Activated T-helper 2 cell treated with anti-CD3 and anti-CD28 coated beads, Interferon-gamma antibody, Interleukin-2, Interleukin-4, amounts not matched to agents 10 μg/mL and 5 μg/mL and 100 μg/mL, durations not matched to agents 14 hours and 24 hours and 36 hours (primary cell): ENCODE measurements at regions not wholly inside any gene's neighbourhood (a gene's known extent, or its start where the extent isn't known, plus 50 kb on each side); places are given as distances from the start of the nearest gene placed in this dataset.
"Not testable (repeated sequence)": the region's sequence is repeated elsewhere in the genome, so short reads cannot be mapped to it uniquely, and the experiment has no call there.

ENCODE experiments used
- DNase-seq: peaks from one replicate; pipeline ENCODE4 v3.0.0; 2021; ENCODE audit warnings: low spot score
- H3K27ac Mint-ChIP-seq: one replicate; pipeline ENCODE4 v1.8.0; 2021; ENCODE audit warnings: mixed read lengths
- H3K27me3 Mint-ChIP-seq: one replicate; pipeline ENCODE4 v1.8.0; 2021; ENCODE audit warnings: low read depth, mixed read lengths
- H3K36me3 Mint-ChIP-seq: one replicate; pipeline ENCODE4 v1.8.0; 2021; ENCODE audit warnings: low read depth, mixed read lengths
- H3K4me1 Mint-ChIP-seq: one replicate; pipeline ENCODE4 v1.8.0; 2021; ENCODE audit warnings: low read depth, mixed read lengths
- H3K4me3 Mint-ChIP-seq: one replicate; pipeline ENCODE4 v1.8.0; 2021; ENCODE audit warnings: low read depth, mild to moderate bottlenecking, moderate library complexity, mixed read lengths
- H3K9me3 Mint-ChIP-seq: one replicate; pipeline ENCODE4 v1.8.0; 2021; ENCODE audit warnings: mixed read lengths
- intact Hi-C: fragments of 100-400 bp; cut with micrococcal nuclease; formaldehyde crosslinking; loops from one replicate; pipeline ENCODE4 v1.15.1; 2023

DNA sequence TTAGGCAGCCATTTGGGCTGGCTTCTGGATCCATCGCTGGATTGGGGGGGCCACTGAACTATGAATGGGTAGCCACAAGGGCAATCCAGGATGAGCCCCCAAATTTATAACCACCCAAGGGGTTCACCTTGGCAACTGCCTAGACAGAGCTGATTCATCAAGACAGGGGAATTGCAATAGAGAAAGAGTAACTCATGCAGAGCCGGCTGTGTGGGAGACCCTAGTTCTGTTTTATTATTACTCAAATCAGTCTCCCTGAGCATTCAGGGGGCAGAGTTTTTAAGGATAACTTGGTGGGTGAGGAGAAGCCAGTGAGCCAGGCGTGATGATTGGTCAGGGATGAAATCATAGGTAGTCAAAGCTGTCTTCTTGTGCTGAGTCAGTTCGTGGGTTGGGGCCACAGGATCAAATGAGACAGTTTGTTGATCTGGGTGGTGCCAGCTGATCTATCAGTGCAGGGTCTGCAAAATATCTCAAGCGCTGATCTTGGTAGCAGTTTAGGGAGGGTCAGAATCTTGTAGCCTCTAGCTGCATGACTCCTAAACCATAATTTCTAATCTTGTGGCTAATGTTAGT lies 57.9 kb downstream of the DNAJB9 start:
- no peak overlapping the region for H3K4me3 Mint-ChIP-seq
- H3K4me1 Mint-ChIP-seq = no peaks in the 10 kb centered on the region
- no peak overlapping the region for H3K27ac Mint-ChIP-seq
- no peak for DNase-seq
- no peaks in the 10 kb centered on the region for H3K9me3 Mint-ChIP-seq
- peaks cover 20% of the 10 kb centered on the region for H3K27me3 Mint-ChIP-seq
- H3K36me3 Mint-ChIP-seq = no peaks in the 10 kb centered on the region
- intact Hi-C loops = no loop called here

DNA sequence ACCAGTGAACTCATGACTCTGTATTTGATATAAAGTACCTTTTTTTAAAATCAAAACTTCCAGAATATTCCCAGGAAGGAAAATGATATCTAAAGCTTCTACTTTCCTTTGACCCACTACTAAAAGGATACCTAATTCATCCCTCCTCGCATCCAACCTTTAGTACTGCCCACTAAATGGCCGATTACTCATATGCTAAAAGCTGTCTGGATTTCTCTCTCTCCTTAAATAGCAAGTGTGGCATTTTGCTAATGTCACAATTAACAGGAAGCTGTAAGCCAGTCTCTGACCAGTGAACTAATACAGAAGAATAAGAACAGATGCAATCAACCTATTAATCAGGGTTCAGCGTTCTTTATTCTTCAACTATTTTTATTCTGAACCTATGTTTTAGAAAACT lies 59.0 kb downstream of the DNAJB9 start:
- intact Hi-C loops = no loop called here
- Mint-ChIP-seq H3K4me1 (no peaks in the 10 kb centered on the region), H3K27ac (no peak overlapping the region), H3K4me3 (no peak overlapping the region), H3K27me3 (peaks cover 23% of the 10 kb centered on the region), H3K9me3 (no peaks in the 10 kb centered on the region), H3K36me3 (no peaks in the 10 kb centered on the region)
- DNase-seq = no peak

DNA sequence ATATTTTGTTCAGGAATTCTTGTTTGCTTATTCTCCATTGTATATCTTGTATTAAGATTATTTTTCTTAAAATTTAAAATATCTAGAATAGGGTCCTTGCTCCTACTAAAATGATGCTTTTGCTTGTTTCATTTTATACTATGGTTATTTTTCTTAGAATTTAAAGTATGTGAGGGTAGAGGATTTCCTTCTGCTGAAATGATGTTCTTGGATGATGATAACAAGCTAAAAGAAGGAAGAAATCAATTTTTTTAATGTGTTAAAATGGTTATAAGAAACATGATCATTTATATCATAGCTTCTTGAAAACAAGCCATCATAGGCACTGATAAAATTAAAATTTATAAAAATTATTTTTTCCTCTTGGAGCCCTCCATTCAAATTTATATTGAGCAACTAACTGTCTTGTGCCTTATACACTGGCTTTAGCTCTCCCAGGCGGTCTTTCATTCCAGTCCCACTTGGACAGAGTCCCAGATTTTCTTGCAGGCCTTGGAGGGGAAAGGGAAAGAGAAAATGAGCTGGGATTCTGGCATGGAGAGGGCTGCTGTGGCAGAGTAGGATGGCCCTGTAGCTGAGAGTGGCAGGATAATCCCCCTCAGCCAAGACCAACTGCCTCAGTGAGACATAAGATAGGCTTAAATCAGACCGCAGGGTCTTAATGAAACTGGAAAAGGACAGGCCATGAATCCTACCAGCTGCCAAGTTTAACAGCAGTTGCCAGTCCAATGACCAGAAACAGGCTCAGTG lies 60.2 kb downstream of the DNAJB9 start:
- H3K4me3 Mint-ChIP-seq = no peak overlapping the region
- no peaks in the 10 kb centered on the region for H3K36me3 Mint-ChIP-seq
- no peak overlapping the region for H3K27ac Mint-ChIP-seq
- intact Hi-C loops = no loop called here
- peaks cover 20% of the 10 kb centered on the region for H3K27me3 Mint-ChIP-seq
- H3K4me1 Mint-ChIP-seq = no peaks in the 10 kb centered on the region
- no peaks in the 10 kb centered on the region for H3K9me3 Mint-ChIP-seq
- no peak for DNase-seq

DNA sequence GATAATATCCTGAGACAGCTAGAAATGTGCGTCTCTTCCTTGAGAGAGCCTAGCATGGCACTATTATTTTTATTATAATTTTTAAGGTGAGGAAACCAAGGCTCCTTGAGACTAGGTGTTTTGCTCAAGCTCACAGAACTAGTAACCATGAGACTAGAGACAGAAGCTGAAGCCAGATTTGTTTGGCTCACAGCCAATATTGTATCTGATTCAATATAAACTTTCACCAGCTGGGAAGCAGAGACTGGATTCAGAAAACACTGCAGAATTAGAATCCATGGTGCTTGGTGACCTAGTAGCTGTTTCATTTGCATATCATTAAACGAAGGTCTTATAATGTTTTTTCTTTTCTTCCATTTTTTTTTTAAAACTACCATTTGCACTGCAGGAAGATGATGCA lies 64.4 kb downstream of the DNAJB9 start:
- H3K4me1 Mint-ChIP-seq = no peaks in the 10 kb centered on the region
- no peak overlapping the region for H3K4me3 Mint-ChIP-seq
- H3K27ac Mint-ChIP-seq = no peak overlapping the region
- no peaks in the 10 kb centered on the region for H3K9me3 Mint-ChIP-seq
- intact Hi-C loops = no loop called here
- H3K27me3 Mint-ChIP-seq = peaks cover 17% of the 10 kb centered on the region
- no peak for DNase-seq
- no peaks in the 10 kb centered on the region for H3K36me3 Mint-ChIP-seq

DNA sequence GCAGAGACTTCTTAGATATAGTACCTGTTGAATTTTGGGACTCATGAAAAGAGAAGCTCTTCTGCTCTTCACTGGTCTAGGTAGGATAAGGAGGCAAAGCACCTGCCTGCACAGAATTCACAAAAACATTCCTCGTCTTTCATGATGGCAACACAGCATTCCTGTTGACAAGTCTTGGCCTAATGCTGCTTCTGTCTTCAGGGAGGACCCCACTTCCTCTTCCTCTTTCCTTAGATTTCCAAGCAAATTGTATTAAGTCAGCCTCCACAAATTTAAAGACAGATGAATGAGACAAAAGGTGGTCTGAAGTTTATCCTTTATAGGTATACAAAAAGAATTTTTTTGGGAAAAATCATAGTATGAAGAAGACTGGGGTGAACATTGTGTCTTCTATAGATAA lies 64.9 kb downstream of the DNAJB9 start:
- intact Hi-C loops = no loop called here

DNA sequence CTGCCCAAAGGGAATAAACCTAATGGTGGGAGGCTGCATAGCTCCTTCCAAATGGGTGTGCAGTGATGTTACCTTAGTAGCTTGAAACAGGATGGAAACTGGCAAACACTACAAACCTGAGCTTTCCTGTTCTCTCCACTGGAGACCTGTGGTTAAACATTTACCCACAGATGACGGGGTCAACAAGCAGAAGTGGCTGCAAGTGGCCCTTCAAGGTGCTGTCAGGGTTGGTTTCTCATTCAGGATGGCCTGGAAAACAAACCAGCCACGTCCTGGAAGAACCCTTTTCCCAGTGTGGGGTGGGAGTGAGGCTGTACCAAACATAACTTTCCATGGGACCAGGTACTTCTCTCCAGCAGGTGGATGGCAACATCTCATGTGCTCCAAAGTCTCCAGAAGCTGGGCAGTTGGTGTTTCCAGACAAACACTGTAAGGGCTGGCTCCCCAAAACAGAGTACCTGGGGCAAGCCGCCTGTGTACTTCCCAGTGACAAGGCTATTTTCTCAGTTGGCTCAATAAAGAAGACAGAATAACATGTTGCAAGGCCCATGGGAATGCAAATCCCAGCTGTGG lies 67.5 kb downstream of the DNAJB9 start:
- Mint-ChIP-seq H3K4me1 (no peaks in the 10 kb centered on the region), H3K27me3 (peaks cover 11% of the 10 kb centered on the region)
- intact Hi-C loops = no loop called here

More for the DNA sequence above, 64.9 kb downstream of the DNAJB9 start:
- no peaks in the 10 kb centered on the region for H3K36me3 Mint-ChIP-seq
- H3K27me3 Mint-ChIP-seq = peaks cover 17% of the 10 kb centered on the region
- DNase-seq = no peak
- no peak overlapping the region for H3K4me3 Mint-ChIP-seq
- no peaks in the 10 kb centered on the region for H3K4me1 Mint-ChIP-seq
- no peaks in the 10 kb centered on the region for H3K9me3 Mint-ChIP-seq
- H3K27ac Mint-ChIP-seq = no peak overlapping the region

DNA sequence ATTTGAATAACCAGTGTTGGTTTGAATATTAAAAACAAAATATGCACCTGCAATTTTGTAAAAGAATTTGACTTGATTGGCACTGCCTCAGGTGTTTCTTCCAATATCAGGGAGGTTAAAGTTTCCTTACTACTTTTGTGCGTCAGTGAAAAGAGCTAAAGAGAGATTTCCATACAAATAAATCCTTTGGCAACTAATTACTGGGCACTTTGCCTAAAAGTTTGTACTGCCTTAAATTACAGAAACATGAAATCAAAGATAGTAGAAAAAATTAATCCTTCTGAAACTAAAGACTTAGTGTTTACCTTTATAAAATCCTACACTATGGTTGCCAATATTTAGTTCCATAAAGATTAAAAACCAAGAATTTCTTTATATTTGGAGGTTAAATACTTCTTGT lies 72.5 kb downstream of the DNAJB9 start:
- Mint-ChIP-seq H3K4me1 (no peaks in the 10 kb centered on the region), H3K9me3 (no peaks in the 10 kb centered on the region), H3K27me3 (peaks cover 3% of the 10 kb centered on the region), H3K27ac (no peak overlapping the region), H3K36me3 (no peaks in the 10 kb centered on the region), H3K4me3 (no peak overlapping the region)
- no peak for DNase-seq
- intact Hi-C loops = no loop called here

More for the DNA sequence above, 67.5 kb downstream of the DNAJB9 start:
- no peak for DNase-seq
- Mint-ChIP-seq H3K4me3 (no peak overlapping the region), H3K36me3 (no peaks in the 10 kb centered on the region), H3K27ac (no peak overlapping the region), H3K9me3 (no peaks in the 10 kb centered on the region)

DNA sequence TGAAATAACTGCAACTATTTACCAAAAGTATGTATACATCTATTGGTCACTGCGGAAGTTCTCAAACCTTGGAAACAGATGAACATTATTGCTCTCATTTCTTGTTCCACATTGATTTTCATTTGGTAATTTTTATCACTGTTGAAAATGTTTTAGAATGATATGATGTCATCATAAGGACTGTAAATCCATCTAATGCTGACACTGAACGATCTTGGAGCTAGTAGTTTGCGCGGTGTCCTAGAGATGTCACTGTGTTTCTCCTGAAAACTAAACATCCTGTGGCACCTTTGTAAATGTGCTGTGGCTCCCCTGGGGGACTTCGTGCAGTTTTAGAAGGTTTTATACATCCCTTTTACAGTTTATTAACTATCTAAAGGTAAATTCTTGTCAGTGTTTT lies 73.5 kb downstream of the DNAJB9 start:
- intact Hi-C loops = no loop called here

DNA sequence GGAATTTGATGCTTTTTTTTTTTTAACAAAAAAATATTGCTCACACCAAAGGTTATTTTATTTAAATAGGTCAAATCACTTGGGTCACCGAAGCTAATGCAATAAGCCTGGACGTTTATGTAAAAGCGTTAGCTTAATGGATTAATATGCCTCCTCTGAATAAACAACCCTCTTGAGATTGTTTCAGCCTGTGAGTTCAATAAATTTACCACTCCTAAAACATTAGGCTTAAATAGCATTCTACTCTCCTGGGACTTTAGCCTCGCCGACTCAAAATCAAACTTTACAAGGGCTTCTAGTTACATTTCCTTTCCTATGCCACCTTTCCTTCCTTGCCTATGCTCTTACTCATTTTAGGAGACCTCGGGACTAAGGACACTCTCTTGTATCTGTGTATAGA lies 79.3 kb downstream of the DNAJB9 start:
- Mint-ChIP-seq H3K27me3 (peaks cover 1% of the 10 kb centered on the region), H3K36me3 (no peaks in the 10 kb centered on the region), H3K27ac (no peak overlapping the region), H3K9me3 (no peaks in the 10 kb centered on the region), H3K4me1 (no peaks in the 10 kb centered on the region), H3K4me3 (no peak overlapping the region)
- no peak for DNase-seq
- intact Hi-C loops = no loop called here

More for the DNA sequence above, 73.5 kb downstream of the DNAJB9 start:
- DNase-seq = no peak
- no peaks in the 10 kb centered on the region for H3K9me3 Mint-ChIP-seq
- H3K36me3 Mint-ChIP-seq = no peaks in the 10 kb centered on the region
- no peaks in the 10 kb centered on the region for H3K4me1 Mint-ChIP-seq
- H3K27me3 Mint-ChIP-seq = peaks cover 3% of the 10 kb centered on the region
- H3K27ac Mint-ChIP-seq = no peak overlapping the region
- H3K4me3 Mint-ChIP-seq = no peak overlapping the region

DNA sequence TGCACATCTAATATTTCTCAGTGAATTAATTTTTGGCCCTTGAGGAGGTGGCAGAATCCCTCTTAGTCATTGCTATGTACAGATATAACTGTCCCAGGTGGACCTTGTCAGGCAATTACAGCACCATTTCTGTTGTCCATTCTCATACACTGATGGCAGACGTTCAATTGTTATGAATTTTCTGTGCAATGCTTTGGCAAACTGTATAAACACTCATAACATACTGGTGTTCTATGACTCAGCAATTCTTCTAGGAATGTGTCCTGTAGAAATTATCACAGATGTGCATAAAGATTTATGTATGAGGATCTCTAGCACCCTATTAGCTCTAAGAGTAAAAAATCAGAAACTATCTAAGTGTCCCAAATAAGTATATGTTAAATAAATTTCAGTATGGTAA lies 80.8 kb downstream of the DNAJB9 start:
- H3K27ac Mint-ChIP-seq = no peak overlapping the region
- intact Hi-C loops = no loop called here
- no peak for DNase-seq
- H3K9me3 Mint-ChIP-seq = no peaks in the 10 kb centered on the region
- no peaks in the 10 kb centered on the region for H3K27me3 Mint-ChIP-seq
- no peaks in the 10 kb centered on the region for H3K36me3 Mint-ChIP-seq
- no peak overlapping the region for H3K4me3 Mint-ChIP-seq
- H3K4me1 Mint-ChIP-seq = no peaks in the 10 kb centered on the region

DNA sequence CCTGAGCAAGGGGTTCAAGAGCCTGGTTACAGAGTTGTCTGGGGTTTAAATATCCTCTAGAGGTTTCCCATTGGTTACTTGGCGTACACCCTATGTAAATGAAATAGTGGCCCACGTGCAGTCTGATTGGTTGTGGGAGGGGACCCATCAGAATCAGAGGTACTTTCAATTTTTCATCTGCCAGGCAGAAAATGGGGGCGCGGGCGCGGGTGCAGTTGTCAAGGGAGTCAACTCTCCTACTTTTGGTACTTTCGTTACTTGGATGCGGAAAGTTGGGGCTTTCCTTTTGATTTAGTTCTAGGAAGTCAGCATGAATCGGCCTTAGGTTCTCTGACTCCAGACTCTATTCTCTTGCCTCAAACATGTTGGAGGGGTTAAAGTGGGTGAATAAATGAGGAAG lies 83.2 kb downstream of the DNAJB9 start:
- intact Hi-C loops = no loop called here
- Mint-ChIP-seq H3K4me3 (no peak overlapping the region), H3K27ac (no peak overlapping the region), H3K4me1 (no peaks in the 10 kb centered on the region), H3K9me3 (no peaks in the 10 kb centered on the region), H3K36me3 (no peaks in the 10 kb centered on the region), H3K27me3 (no peaks in the 10 kb centered on the region)
- no peak for DNase-seq

DNA sequence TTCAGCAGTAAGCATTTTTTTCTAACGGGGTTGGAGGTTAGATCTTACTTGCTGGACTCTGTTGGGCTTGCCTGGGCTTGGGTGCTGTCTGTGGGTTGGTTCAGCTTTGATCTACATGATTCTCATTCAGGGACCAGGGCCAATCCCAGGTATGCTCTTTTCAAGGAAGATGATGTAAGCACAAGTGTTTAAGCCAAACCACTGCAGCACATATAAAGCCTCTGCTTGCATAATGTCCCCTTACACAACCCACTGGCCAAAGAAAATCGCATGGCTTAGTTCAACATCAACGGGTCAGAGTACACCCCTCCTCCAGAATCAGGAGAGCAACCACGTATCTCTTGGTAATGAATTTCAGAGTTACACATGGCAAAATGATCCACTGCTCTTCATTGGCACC lies 83.9 kb downstream of the DNAJB9 start:
- intact Hi-C loops = no loop called here
- Mint-ChIP-seq H3K9me3 (no peaks in the 10 kb centered on the region), H3K27me3 (no peaks in the 10 kb centered on the region), H3K27ac (no peak overlapping the region), H3K36me3 (no peaks in the 10 kb centered on the region), H3K4me3 (no peak overlapping the region), H3K4me1 (no peaks in the 10 kb centered on the region)
- DNase-seq = no peak

DNA sequence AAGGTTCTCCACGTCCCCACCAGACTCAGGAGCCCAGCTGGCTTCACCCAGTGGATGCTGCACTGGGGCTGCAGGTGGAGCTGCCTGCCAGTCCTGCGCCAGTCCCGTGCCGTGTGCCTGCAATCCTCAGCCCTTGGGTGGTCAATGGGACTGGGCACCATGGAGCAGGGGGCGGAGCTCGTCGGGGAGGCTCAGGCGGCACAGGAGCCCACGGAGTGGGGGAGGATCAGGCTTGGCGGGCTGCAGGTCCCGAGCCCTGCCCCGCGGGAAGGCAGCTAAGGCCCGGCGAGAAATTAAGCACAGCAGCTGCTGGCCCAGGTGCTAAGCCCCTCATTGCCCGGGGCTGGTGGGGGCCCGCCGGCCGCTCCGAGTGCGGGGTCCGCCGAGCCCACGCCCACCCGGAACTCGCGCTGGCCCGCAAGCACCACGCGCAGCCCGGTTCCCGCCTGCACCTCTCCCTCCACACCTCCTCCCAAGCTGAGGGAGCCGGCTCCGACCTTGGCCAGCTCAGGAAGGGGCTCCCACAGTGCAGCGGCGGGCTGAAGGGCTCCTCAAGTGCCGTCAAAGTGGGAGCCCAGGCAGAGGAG lies 87.6 kb downstream of the DNAJB9 start:
- H3K36me3 Mint-ChIP-seq, H3K9me3 Mint-ChIP-seq, intact Hi-C loops, H3K4me1 Mint-ChIP-seq, DNase-seq, H3K4me3 Mint-ChIP-seq, H3K27me3 Mint-ChIP-seq, H3K27ac Mint-ChIP-seq: not testable (repeated sequence)
